SJCRH30 (cell line): ENCODE measurements at regions not wholly inside any gene's neighbourhood (a gene's known extent, or its start where the extent isn't known, plus 50 kb on each side); places are given as distances from the start of the nearest gene placed in this dataset.

Experiments
- DNase-seq, 2 experiments: peaks; one replicate each; pipeline ENCODE4 v3.0.0-alpha.2; 2015 to 2020
- H3K27ac ChIP-seq: fragments of 250-450 bp; sonication (Bioruptor Pico); 2 replicates; pipeline ENCODE4 v1.5.1; 2020; ENCODE audit warnings: mild to moderate bottlenecking, moderate library complexity
- H3K27me3 ChIP-seq: fragments of 250-450 bp; sonication (Bioruptor Pico); 2 replicates; pipeline ENCODE4 v1.5.1; 2020; ENCODE audit warnings: mild to moderate bottlenecking, moderate library complexity
- H3K36me3 ChIP-seq: fragments of 250-450 bp; sonication (Bioruptor Pico); 2 replicates; pipeline ENCODE4 v1.5.1; 2020; ENCODE audit warnings: mild to moderate bottlenecking, moderate library complexity
- H3K4me1 ChIP-seq: fragments of 250-450 bp; sonication (Bioruptor Pico); 2 replicates; pipeline ENCODE4 v1.5.1; 2020; ENCODE audit warnings: mild to moderate bottlenecking, moderate library complexity
- H3K4me3 ChIP-seq: fragments of 250-450 bp; sonication (Bioruptor Pico); 2 replicates; pipeline ENCODE4 v1.5.1; 2020; ENCODE audit warnings: mild to moderate bottlenecking, moderate library complexity
- H3K9me3 ChIP-seq: fragments of 250-450 bp; sonication (Bioruptor Pico); replicated peaks from 2 replicates; pipeline ENCODE4 v1.5.1; 2020; ENCODE audit warnings: mild to moderate bottlenecking, moderate library complexity

DNA sequence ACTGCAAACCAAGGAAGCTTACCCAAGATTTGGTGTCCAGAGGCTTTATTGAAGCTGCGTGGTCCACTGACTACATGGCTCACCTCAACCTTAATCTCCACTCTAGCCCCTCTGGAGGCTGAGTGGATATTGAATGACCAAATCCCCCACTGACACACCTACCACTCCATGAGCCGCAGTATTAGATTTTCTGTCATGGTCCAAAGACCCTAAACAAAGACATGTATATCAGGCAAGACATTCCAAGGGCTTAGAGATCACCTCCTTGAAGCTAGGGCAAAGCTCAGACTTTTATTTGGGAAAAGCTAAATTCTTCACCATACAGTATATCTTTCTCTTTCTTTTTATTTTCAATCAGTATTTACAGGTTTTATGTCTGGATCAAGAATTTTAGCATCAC is 346.2 kb upstream of the CTNND2 start:
- H3K27me3 ChIP-seq: no peaks in the 10 kb centered on the region
- no peak overlapping the region for H3K4me3 ChIP-seq
- DNase-seq: no peak

DNA sequence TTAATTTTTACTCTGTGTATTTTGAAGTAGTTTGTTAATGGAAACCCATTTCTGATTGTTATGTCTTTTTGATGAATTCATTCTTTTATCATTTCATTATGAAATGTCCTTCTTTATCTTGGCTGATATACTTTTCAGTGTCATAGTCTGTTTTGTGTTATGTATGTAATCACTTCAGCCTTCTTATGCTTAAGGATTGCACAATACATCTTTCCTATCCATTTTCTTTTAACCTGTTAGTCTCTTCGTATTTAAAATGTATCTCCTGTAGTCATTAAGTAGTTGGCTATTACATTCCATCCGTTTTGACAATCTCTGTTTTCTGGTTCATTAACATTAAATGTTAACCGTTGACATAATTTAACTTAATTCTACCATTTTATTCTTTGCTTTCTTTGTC is 344.6 kb upstream of the CTNND2 start:
- Histone ChIP-seq H3K4me1 (no peaks in the 10 kb centered on the region), H3K4me3 (no peak overlapping the region), H3K9me3 (no peaks in the 10 kb centered on the region), H3K27me3 (no peaks in the 10 kb centered on the region), H3K27ac (no peak overlapping the region), H3K36me3 (no peaks in the 10 kb centered on the region)
- DNase-seq: no peak

More for the DNA sequence above, 346.2 kb upstream of the CTNND2 start:
- Histone ChIP-seq H3K9me3 (no peaks in the 10 kb centered on the region), H3K36me3 (no peaks in the 10 kb centered on the region), H3K4me1 (no peaks in the 10 kb centered on the region), H3K27ac (no peak overlapping the region)

DNA sequence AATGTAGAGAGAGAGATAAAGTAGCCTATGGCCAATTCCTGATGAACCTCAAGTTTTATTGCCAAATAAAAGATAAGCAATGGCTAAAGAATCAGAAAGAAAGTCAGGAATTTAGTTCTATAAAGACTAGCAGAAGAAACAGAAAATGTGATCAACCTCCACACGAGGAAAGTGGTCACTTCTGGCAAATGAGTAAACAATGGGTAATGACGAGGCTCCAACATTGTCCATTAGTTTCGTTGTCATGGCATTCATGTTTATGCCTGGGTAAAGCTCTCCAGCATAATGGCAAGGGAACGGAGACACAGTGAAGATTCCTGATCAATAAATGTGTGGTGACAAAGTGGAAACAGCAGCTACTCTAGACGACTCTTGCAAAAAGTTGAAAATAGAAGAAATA is 341.8 kb upstream of the CTNND2 start:
- no peaks in the 10 kb centered on the region for H3K9me3 ChIP-seq
- no peak overlapping the region for H3K4me3 ChIP-seq
- H3K36me3 ChIP-seq: no peaks in the 10 kb centered on the region
- H3K27ac ChIP-seq: no peak overlapping the region
- no peak for DNase-seq
- no peaks in the 10 kb centered on the region for H3K27me3 ChIP-seq
- H3K4me1 ChIP-seq: no peaks in the 10 kb centered on the region

DNA sequence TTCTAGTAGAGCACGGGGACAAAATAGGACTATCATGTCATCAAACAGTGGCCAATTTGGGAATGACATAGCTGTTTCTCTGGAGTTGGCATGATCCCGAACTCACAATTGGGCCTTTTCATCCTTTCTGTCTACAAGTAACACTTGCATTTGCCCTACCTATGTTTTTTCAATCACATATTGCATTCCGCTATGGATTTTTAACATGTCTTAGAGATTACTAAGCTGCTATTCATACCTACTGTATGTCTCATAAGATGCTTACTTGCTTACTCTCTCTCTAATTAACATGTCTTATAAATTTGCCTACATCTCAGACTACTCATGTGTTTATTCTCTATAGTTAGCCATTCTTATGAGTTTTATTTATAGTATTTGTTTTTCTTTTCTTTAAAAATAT is 341.2 kb upstream of the CTNND2 start:
- Histone ChIP-seq H3K9me3 (no peaks in the 10 kb centered on the region), H3K27ac (no peak overlapping the region), H3K4me1 (no peaks in the 10 kb centered on the region), H3K27me3 (no peaks in the 10 kb centered on the region), H3K36me3 (no peaks in the 10 kb centered on the region), H3K4me3 (no peak overlapping the region)
- no peak for DNase-seq

DNA sequence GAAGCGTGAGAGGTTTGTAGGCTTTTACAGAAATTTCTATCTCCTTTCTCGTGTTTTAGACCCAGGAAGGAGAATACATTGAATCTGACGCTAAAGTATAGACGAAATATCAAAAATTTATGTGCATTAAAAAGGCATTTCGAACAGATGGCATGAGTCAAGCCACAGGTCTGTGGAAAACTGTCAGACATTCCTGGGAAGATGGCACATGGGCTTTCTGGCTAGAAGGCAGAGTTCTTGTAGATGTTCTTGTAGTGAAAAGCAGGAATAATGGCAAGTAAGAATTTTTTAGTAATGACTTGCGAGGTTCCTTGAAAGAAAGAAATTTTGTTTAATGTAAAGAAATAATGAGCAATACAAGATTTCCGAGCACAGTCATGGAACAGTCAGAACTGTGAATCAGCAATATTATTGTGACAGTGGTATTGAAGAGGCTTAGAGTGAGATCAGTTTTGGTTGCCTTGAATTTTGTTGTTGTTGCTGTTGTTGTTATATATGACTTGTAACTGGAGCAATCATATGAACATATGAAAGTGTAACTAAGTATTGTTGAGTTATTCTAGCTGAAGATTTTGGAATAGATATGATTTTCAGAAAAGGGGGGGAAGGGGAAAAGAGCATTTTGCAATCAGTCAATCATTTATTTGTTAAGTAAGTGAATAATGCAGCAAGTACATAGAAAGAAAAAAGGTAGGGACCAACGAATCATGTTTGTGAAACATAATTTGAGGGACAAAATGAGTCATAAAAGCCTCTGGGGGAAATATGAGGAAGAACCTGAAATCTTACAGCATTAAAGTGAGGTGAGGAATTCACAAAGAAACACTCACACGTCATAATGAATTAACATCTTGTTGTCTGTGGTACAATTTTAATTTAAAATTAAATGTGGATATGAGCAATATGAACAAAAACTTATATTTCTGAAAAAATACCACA is 339.0 kb upstream of the CTNND2 start:
- no peaks in the 10 kb centered on the region for H3K9me3 ChIP-seq
- no peaks in the 10 kb centered on the region for H3K27me3 ChIP-seq
- H3K4me1 ChIP-seq: no peaks in the 10 kb centered on the region
- H3K4me3 ChIP-seq: no peak overlapping the region
- H3K36me3 ChIP-seq: no peaks in the 10 kb centered on the region
- DNase-seq: no peak
- no peak overlapping the region for H3K27ac ChIP-seq

DNA sequence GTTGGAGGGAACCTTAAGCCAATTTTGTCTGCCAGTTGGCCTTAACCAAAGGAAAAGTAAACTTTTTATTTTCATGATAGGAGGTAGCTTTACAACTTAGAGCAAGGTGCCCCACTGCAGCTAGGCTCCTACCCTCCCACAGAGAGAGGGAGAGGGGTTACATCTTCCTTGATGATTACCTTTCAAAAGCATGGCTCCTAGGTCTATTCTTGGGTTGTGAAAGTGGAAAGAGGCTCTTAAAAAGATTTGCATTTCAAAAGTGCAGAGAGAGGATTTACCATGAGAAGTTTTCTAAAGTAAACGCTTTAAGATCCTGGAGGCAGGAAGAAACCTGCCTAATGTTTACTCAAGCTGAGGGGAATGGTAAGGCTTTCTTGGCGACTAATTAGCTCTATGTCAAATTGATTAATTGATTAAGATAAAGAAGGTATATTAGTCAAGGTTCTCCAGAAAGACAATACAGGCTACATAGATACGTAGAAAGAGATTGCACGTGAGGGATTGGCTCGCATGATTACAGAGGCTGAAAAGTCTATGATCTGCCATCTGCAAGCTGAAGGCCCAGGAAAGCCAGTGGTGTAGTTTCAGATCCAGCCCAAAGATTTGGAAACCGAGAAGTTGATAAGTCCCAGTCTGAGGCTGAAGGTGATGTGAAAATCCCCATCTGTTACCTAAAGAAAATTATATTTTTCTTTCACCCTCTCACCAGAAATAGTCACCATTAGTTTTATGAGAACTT is 333.8 kb upstream of the CTNND2 start:
- no peaks in the 10 kb centered on the region for H3K36me3 ChIP-seq
- no peak for DNase-seq
- no peaks in the 10 kb centered on the region for H3K4me1 ChIP-seq
- H3K27ac ChIP-seq: no peak overlapping the region
- no peaks in the 10 kb centered on the region for H3K27me3 ChIP-seq
- H3K4me3 ChIP-seq: no peak overlapping the region
- H3K9me3 ChIP-seq: no peaks in the 10 kb centered on the region

DNA sequence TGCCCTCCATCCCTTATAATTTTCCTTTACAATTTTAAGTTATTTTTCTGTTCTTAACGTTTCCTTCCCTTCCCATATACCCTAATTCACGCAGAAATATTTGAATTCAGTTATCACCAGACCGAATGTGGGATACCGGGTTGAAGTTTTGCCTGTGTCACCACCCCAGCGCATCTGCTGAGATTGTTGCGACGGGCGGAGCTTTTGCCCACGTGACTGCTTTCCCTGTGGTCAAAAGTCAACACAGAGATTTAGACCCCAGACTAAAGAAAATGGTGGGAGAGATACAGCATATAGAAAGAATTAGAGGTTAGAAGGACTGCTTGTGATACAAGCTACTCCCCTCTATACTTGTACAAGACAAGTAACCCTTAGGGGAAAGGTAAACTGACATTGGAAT is 326.4 kb upstream of the CTNND2 start:
- no peaks in the 10 kb centered on the region for H3K4me1 ChIP-seq
- no peak overlapping the region for H3K4me3 ChIP-seq
- no peaks in the 10 kb centered on the region for H3K36me3 ChIP-seq
- H3K27me3 ChIP-seq: no peaks in the 10 kb centered on the region
- DNase-seq: no peak
- H3K9me3 ChIP-seq: no peaks in the 10 kb centered on the region
- H3K27ac ChIP-seq: no peak overlapping the region

DNA sequence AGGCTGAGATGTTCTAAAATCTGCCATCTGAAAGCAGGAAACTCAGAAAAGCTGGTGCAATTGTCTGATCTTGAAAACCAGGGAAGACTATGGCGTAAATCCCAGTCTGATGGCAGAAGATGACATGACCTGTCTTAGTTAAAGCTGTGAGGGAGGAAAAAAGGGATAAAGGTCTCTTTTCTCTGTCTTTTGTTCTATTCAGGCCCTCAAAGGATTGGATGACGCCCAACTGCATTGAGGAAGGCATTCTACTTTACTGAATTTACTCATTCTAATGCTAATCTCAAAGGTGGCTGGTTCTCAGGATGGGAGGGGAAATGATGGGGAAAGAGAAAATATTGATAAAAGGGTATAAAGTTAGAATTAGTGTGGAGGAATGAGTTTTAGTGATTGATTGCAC is 312.8 kb upstream of the CTNND2 start:
- Histone ChIP-seq H3K27ac (no peak overlapping the region), H3K4me1 (no peaks in the 10 kb centered on the region), H3K4me3 (no peak overlapping the region), H3K27me3 (no peaks in the 10 kb centered on the region), H3K9me3 (no peaks in the 10 kb centered on the region), H3K36me3 (no peaks in the 10 kb centered on the region)
- no peak for DNase-seq

DNA sequence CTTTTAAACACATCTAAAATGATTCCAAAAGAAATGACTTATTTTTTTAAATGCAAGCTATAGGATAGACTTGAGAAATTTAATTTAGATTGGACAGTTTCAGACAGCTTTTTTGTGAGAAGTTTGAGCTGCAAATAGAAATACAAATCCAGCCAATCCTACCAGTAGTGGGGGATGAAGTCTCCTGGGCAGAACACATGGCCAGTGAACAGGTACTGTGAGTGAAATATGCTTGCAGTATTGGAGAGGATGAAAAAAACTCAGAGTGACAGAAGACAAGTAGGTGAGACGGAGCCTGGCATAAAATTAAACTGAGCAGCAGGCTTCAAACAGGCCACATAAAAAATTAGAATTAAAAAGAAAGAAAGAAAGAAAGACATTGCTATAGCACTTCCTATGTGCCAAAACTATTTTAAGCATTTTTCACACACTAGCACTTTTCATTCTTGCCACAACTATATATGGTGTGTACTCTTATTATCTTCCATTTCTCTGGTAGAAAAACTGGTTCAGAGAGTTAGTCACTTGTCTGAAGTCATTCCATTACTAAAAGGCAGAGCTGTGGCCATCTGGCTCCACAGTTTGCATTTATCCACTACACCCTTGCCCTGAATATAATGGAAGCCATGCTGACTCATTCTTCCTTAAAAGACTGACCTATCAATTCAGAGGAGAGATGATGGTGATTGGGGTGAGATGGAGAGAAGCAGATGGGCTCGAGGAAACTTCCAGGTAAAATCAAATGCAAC is 310.2 kb upstream of the CTNND2 start:
- Histone ChIP-seq H3K4me1 (no peaks in the 10 kb centered on the region), H3K4me3 (no peak overlapping the region), H3K9me3 (no peaks in the 10 kb centered on the region), H3K27ac (no peak overlapping the region), H3K27me3 (no peaks in the 10 kb centered on the region), H3K36me3 (no peaks in the 10 kb centered on the region)
- DNase-seq: no peak

DNA sequence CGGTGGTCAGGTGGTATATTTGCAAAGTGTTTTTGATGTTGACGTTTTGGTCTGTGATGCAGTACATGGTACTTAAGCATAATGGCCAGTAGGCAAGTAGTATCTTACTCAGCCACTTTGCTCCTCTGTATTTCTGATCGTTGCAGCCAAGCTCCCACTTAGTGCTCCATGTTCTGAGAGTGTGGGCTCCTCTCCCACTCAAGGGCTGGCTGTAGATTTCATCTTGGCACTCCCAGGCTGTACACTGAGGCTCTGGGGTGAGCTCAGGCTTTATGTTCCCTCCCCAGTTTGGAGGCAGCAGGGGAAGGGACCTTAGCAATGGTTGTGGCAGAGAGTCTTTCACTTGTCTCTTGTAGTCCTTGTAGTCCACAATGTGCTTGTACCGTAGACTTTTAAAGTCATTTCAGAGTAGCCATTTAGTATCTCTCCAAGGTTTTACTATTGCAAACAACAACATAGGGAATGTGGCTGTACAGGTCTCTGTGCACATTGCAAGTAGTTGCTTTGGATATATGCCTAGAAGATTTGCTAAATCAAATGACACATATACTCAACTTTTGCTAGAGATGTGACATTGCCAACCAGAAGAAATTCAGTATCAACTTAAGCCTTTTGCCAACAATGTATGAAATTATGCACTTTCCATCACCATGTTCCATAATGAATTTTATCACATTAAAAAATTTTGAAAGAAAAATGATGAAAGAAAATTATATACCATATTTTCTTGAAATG is 304.3 kb upstream of the CTNND2 start:
- Histone ChIP-seq H3K27me3 (no peaks in the 10 kb centered on the region), H3K27ac (no peak overlapping the region), H3K9me3 (no peaks in the 10 kb centered on the region), H3K4me3 (no peak overlapping the region), H3K36me3 (no peaks in the 10 kb centered on the region), H3K4me1 (no peaks in the 10 kb centered on the region)
- no peak for DNase-seq

DNA sequence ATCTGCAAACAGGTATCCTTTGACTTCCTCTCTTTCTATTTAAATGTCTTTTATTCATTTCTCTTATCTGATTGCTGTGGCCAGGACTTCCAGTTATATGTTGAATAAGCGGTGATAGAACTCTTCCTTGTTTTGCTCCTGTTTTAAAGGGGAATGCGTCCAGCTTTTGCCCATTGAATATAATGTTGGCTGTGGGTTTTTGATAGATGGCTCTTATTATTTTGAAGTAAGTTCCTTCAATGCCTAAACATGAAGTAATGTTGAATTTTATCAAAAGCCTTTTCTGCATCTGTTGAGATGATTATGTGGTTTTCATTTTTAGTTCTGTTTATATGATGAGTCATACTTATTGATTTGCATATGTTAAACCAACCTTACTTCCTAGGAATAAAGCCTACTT is 300.5 kb upstream of the CTNND2 start:
- DNase-seq: no peak
- H3K27ac ChIP-seq: no peak overlapping the region

DNA sequence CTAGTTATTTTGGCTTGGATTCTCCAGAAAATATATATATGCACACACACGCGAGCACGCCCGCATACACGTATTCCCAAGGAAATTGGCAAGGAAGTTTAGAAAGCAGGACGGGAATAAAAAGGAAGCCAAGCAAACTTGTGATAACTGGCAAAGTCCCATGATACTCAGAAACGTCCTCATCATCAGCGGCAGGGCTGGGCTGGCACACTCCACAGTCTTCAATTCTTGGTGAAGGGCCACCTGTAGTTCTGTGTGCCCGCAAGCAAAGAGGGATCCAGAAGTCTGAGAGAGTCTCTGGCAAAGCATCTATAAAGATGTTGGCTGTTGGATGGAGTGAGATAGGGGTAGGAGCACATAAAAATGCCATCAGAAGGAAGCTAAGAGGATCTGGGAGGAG is 289.3 kb upstream of the CTNND2 start:
- H3K27me3 ChIP-seq: no peaks in the 10 kb centered on the region
- H3K4me3 ChIP-seq: no peak overlapping the region
- H3K36me3 ChIP-seq: no peaks in the 10 kb centered on the region
- H3K4me1 ChIP-seq: no peaks in the 10 kb centered on the region
- no peak overlapping the region for H3K27ac ChIP-seq
- no peaks in the 10 kb centered on the region for H3K9me3 ChIP-seq
- no peak for DNase-seq

More for the DNA sequence above, 300.5 kb upstream of the CTNND2 start:
- Histone ChIP-seq H3K36me3 (no peaks in the 10 kb centered on the region), H3K27me3 (no peaks in the 10 kb centered on the region), H3K9me3 (no peaks in the 10 kb centered on the region), H3K4me1 (no peaks in the 10 kb centered on the region), H3K4me3 (no peak overlapping the region)

DNA sequence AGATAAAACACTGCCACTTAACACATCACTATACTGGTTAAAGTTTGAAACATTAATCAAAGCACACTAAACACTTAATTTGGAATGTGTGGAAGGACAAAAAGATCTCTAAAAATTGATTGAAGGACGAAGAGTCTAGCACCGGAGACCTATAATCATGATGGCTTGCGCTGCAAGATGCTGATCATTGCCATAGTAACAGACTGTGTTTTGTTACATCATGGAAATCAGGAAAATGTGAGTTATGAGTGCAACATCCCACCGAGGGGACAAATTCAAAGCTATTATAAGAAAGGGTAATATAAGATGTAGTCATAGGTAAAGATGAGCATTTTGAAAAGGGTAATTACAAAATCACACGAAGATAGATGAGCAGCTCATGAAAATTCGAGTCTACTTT is 278.8 kb upstream of the CTNND2 start:
- H3K27ac ChIP-seq: no peak overlapping the region
- H3K36me3 ChIP-seq: no peaks in the 10 kb centered on the region
- DNase-seq: no peak
- no peaks in the 10 kb centered on the region for H3K4me1 ChIP-seq
- H3K27me3 ChIP-seq: no peaks in the 10 kb centered on the region
- H3K9me3 ChIP-seq: no peaks in the 10 kb centered on the region
- H3K4me3 ChIP-seq: no peak overlapping the region

DNA sequence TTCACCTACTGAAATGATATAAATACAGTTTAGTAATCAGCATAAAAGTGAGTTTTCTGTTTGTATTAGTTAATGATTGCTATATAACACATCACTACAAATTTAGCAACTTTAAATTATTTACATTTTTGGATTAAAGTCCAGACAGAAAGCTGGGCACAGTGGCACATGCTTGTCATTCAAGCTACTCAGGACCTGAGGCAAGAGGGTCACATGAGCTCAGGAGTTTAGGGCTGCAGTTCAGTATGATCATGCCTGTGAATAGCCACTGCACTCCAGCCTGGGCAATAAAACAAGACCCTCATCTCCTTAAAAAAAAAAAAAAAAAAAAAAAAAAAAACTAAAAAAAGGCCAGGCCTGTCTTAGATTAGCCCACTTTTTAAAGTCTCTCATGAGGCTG is 273.6 kb upstream of the CTNND2 start:
- no peaks in the 10 kb centered on the region for H3K27me3 ChIP-seq
- H3K27ac ChIP-seq: no peak overlapping the region
- H3K9me3 ChIP-seq: no peaks in the 10 kb centered on the region
- H3K36me3 ChIP-seq: no peaks in the 10 kb centered on the region
- no peak overlapping the region for H3K4me3 ChIP-seq
- DNase-seq: no peak
- no peaks in the 10 kb centered on the region for H3K4me1 ChIP-seq
